K562 (cell line): ENCODE measurements at regions not wholly inside any gene's neighbourhood (a gene's known extent, or its start where the extent isn't known, plus 50 kb on each side); places are given as distances from the start of the nearest gene placed in this dataset.
A peak's percentile ranks its signal among the peaks of the same experiment; 100 is the strongest.

ENCODE experiments used
- ATAC-seq: fragments of 200-7000 bp; cut with Tn5 transposase; 3 replicates; pipeline ENCODE4 v1.9.1; 2020; ENCODE audit warnings: moderate library complexity
- BruUV-seq: library from RNA; stranded (reverse); fragments of 400-500 nt; replicated peaks from 2 replicates; lab custom pipeline; 2021; lab: Mats Ljungman, UMichigan
- CTCF ChIA-PET: fragments of 300-600 bp; formaldehyde crosslinking; extraction: SDS; loops from one replicate; lab custom pipeline; 2021; ENCODE audit warnings: low intra/inter-chr PET ratio; lab: Yijun Ruan, JAX
- POLR2A ChIA-PET: fragments of 300-600, 350-650 bp; sonication (Branson Sonifier 250); formaldehyde crosslinking; extraction: SDS; loops from one replicate; lab custom pipeline; 2021; ENCODE audit warnings: antibody characterized with exemption, inconsistent platforms; lab: Yijun Ruan, JAX
- DNase-seq, 4 experiments: peaks; one replicate each; pipeline versions ENCODE4 v3.0.0 to v3.0.0-alpha.2; 2011 to 2018; ENCODE audit warnings: low spot score in 3 of 4, mixed read lengths in 3 of 4; ENCODE audit errors: extremely low read depth in 1 of 4
- FAIRE-seq: peaks from 2 replicates; lab custom pipeline; 2011; peaks lifted over from hg19 to GRCh38; lab: Jason Lieb, UNC
- H2AFZ ChIP-seq: 2 replicates; pipeline ENCODE4 v1.6.0; 2011; ENCODE audit warnings: low read depth, low read length, control low read depth, inconsistent platforms
- H3K27ac ChIP-seq: fragments of 200-600 bp; 3 replicates; pipeline ENCODE4 v1.8.0; 2011; ENCODE audit warnings: low read depth, mild to moderate bottlenecking, control low read depth, inconsistent platforms, low read length, moderate library complexity, mixed read lengths; ENCODE audit errors: extremely low read depth
- H3K27me3 ChIP-seq, 2 experiments: fragments of 300-600 bp in 1 of 2; 2 replicates in 1 of 2; 3 replicates in 1 of 2; pipeline versions ENCODE4 v1.6.0 to v1.8.0; 2011; ENCODE audit warnings: inconsistent platforms in 2 of 2, low read length in 2 of 2, mild to moderate bottlenecking in 1 of 2, mixed read lengths in 1 of 2, moderate library complexity in 1 of 2; ENCODE audit not compliant: control insufficient read depth in 2 of 2, insufficient read depth in 2 of 2
- H3K36me3 ChIP-seq: fragments of 300-600 bp; 3 replicates; pipeline ENCODE4 v1.8.0; 2011; ENCODE audit warnings: mild to moderate bottlenecking, low read length, inconsistent platforms; ENCODE audit not compliant: control insufficient read depth, insufficient read depth
- H3K4me1 ChIP-seq, 2 experiments: fragments of 200-600 bp in 1 of 2; replicated peaks in 1 of 2; 2 replicates in 1 of 2; 3 replicates in 1 of 2; pipeline versions ENCODE4 v1.5.1 to v1.8.0; 2011; ENCODE audit warnings: inconsistent platforms in 2 of 2, low read length in 2 of 2, mild to moderate bottlenecking in 1 of 2, mixed read lengths in 1 of 2, moderate library complexity in 1 of 2; ENCODE audit not compliant: control insufficient read depth in 2 of 2, insufficient read depth in 2 of 2
- H3K4me2 ChIP-seq: 2 replicates; pipeline ENCODE4 v1.6.1; 2011; ENCODE audit warnings: low read length, control low read depth, inconsistent platforms, mixed read lengths; ENCODE audit not compliant: insufficient read depth
- H3K4me3 ChIP-seq: fragments of 200-600 bp; sonication (generic), shearing (Covaris generic); 2 replicates; pipeline ENCODE4 v1.5.1; 2016; ENCODE audit warnings: control low read depth, inconsistent platforms
- H3K79me2 ChIP-seq: fragments of 200-600 bp; 3 replicates; pipeline ENCODE4 v1.8.0; 2011; ENCODE audit warnings: low read length, inconsistent platforms; ENCODE audit not compliant: control insufficient read depth, insufficient read depth
- H3K9ac ChIP-seq, 2 experiments: 2 replicates each; pipeline versions ENCODE4 v1.6.0 to v1.6.1; 2011; ENCODE audit warnings: low read depth in 2 of 2, low read length in 2 of 2, control low read depth in 1 of 2, inconsistent platforms in 1 of 2, mild to moderate bottlenecking in 1 of 2, mixed read lengths in 1 of 2; ENCODE audit not compliant: insufficient read depth in 1 of 2
- H3K9me1 ChIP-seq: one replicate; pipeline ENCODE4 v1.6.0; 2011; ENCODE audit warnings: inconsistent platforms, mild to moderate bottlenecking, low read length, moderate library complexity; ENCODE audit not compliant: control insufficient read depth, insufficient read depth
- H3K9me3 ChIP-seq: replicated peaks from 2 replicates; pipeline ENCODE4 v1.5.1; 2011; ENCODE audit warnings: low read depth, low read length, inconsistent platforms; ENCODE audit not compliant: control insufficient read depth, insufficient read depth
- H4K20me1 ChIP-seq: replicated peaks from 2 replicates; pipeline ENCODE4 v1.6.1; 2011; ENCODE audit warnings: low read length, inconsistent platforms, mixed read lengths; ENCODE audit not compliant: control insufficient read depth, insufficient read depth
- ATF7 ChIP-seq: fragments of 450-650 bp; IDR thresholded peaks from 2 replicates; pipeline ENCODE4 v1.7.1; 2014; ENCODE audit warnings: mild to moderate bottlenecking, moderate library complexity
- CSDE1 ChIP-seq, 2 experiments: fragments of 450-650 bp; IDR thresholded peaks; 2 replicates each; pipeline ENCODE4 v1.6.1; 2016; ENCODE audit warnings: mild to moderate bottlenecking in 1 of 2
- DACH1 ChIP-seq: fragments of 450-650 bp; IDR thresholded peaks from 2 replicates; pipeline ENCODE4 v1.6.1; 2018; ENCODE audit not compliant: partially characterized antibody
- EHMT2 ChIP-seq: fragments of 450-650 bp; IDR thresholded peaks from 2 replicates; pipeline ENCODE4 v1.6.1; 2018; ENCODE audit warnings: antibody characterized with exemption
- ELF2 ChIP-seq: fragments of 250-450 bp; sonication (Bioruptor Pico); IDR thresholded peaks from 2 replicates; pipeline ENCODE4 v1.5.0; 2021; ENCODE audit warnings: mild to moderate bottlenecking
- HDAC6 ChIP-seq: IDR thresholded peaks from 2 replicates; pipeline ENCODE4 v1.6.1; 2012; ENCODE audit warnings: low read depth, mild to moderate bottlenecking, control low read depth, inconsistent platforms, low read length, moderate library complexity
- MED1 ChIP-seq: sonication (generic); formaldehyde crosslinking; IDR thresholded peaks from 2 replicates; pipeline ENCODE4 v1.8.1; 2023; ENCODE audit warnings: missing genetic modification reagents, borderline replicate concordance
- PHF20 ChIP-seq: fragments of 450-650 bp; IDR thresholded peaks from 2 replicates; pipeline ENCODE4 v1.6.1; 2018; ENCODE audit not compliant: partially characterized antibody
- ZKSCAN1 ChIP-seq: fragments of 150-350 bp; IDR thresholded peaks from 2 replicates; pipeline ENCODE4 v1.6.1; 2016; ENCODE audit warnings: low read depth, low read length
- ZNF347 ChIP-seq: fragments of 450-650 bp; formaldehyde crosslinking; IDR thresholded peaks from 2 replicates; pipeline ENCODE4 v1.4.0; 2020; ENCODE audit warnings: low read depth, mild to moderate bottlenecking, moderate library complexity
- ZNF717 ChIP-seq: fragments of 250-450 bp; sonication (Bioruptor Pico); IDR thresholded peaks from 2 replicates; pipeline ENCODE4 v1.5.0; 2021
- WGBS: fragments of 100-300 bp; shearing (Covaris generic); methylation state at CpG from one replicate; pipeline ENCODE4 v1.1.6; 2016; ENCODE audit warnings: low coverage, mixed read lengths; ENCODE audit not compliant: insufficient coverage; ENCODE audit errors: missing lambda C conversion rate; 5-methylcytosine and 5-hydroxymethylcytosine counted together
- in situ Hi-C: fragments of 300-500 bp; cut with MboI; formaldehyde crosslinking; loops from 4 replicates; pipeline ENCODE4 v1.15.0; 2018; ENCODE audit warnings: inconsistent platforms, mixed read lengths
- intact Hi-C: fragments of 100-400 bp; cut with micrococcal nuclease; formaldehyde crosslinking; loops from 2 replicates; pipeline ENCODE4 v1.14.2; 2022
- TF ChIP-seq, protein P1 (sequence below): fragments of 200-800 bp; sonication (Bioruptor generic); IDR thresholded peaks from 2 replicates; pipeline ENCODE4 v1.6.1; 2017; ENCODE audit warnings: missing genetic modification characterization, missing compliant biosample characterization
- TF ChIP-seq, protein P2 (sequence below), 2 experiments: fragments of 450-650 bp; formaldehyde crosslinking in 1 of 2; IDR thresholded peaks; 2 replicates each; pipeline versions ENCODE4 v1.4.0 to v1.6.1; 2014 to 2020; ENCODE audit warnings: mild to moderate bottlenecking in 2 of 2, borderline replicate concordance in 1 of 2, low read depth in 1 of 2

DNA sequence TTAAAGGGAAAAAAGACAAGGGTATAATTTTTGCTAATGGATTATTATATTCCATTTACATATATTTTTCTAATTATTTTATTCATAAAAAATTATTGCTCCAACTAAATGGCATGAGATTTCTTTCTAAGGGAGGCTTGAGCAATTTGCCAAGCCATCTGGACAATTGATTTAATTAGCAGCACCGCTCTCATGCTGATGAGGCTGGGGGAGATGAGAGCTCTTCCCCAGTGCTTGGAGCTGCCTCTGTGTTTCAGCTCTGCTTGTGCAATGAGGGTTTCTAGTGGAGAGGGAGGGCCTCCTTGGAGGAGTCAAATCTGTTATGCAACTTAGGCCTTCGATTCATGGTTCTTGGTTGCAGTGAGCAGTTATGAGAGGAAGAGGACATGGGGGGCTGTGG is 574.3 kb downstream of the TCERG1L start (continued):
- no peak for TF ChIP-seq ZKSCAN1
- no peak for TF ChIP-seq MED1
- no peak for TF ChIP-seq DACH1
- TF ChIP-seq ELF2 (CRISPR knock-in tag), result no peak

DNA sequence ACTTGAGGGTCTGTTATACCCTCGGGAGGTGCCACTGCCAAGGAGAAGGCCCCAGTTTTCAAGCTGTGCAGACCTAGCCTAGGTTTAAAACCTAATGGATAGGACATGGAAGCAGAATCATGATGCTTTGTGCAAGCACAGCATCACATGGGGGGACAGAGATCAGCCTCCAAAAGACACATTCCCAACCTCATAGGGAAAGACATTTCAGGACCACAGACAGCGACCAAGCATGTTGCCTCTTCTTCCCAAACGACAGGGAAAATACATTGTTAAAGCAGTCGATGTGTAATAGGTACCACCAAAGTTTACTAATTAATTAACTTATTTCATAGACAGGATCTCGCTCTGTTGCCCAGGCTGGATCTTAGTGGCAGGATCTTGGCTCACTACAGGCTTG is 573.9 kb downstream of the TCERG1L start:
- ATAC-seq, result no peak
- Histone ChIP-seq H3K79me2 (no peaks in the 10 kb centered on the region), H3K27ac (no peak overlapping the region), H3K27me3 (no peaks in the 10 kb centered on the region; a peak in 1 of 5 replicates), H4K20me1 (no peaks in the 10 kb centered on the region), H3K9me3 (no peaks in the 10 kb centered on the region), H3K9me1 (no peaks in the 10 kb centered on the region), H3K4me3 (no peak overlapping the region), H2AFZ (no peak overlapping the region), H3K36me3 (no peaks in the 10 kb centered on the region), H3K9ac (no peak overlapping the region), H3K4me1 (no peaks in the 10 kb centered on the region), H3K4me2 (no peak overlapping the region)
- intact Hi-C loops (no loop called here), in situ Hi-C loops (no loop called here)
- CTCF ChIA-PET, result no interaction called here
- BruUV-seq, result no TSS peak
- FAIRE-seq, result no peak
- 3% methylated on average over 5 of the region's 5 CpGs for WGBS
- DNase-seq, result peak in 2 of 4 experiments; percentile 10 to 18
- POLR2A ChIA-PET, result no interaction called here
- TF ChIP-seq ATF7 (no peak), PHF20 (no peak), ZNF717 (CRISPR knock-in tag) (no peak), ZNF347 (CRISPR knock-in tag) (no peak), HDAC6 (no peak), EHMT2 (peak; percentile 92), CSDE1 (IDR thresholded peaks at IDR 0.05) (no peak)
- TF ChIP-seq, protein P1, sequence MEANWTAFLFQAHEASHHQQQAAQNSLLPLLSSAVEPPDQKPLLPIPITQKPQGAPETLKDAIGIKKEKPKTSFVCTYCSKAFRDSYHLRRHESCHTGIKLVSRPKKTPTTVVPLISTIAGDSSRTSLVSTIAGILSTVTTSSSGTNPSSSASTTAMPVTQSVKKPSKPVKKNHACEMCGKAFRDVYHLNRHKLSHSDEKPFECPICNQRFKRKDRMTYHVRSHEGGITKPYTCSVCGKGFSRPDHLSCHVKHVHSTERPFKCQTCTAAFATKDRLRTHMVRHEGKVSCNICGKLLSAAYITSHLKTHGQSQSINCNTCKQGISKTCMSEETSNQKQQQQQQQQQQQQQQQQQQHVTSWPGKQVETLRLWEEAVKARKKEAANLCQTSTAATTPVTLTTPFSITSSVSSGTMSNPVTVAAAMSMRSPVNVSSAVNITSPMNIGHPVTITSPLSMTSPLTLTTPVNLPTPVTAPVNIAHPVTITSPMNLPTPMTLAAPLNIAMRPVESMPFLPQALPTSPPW, result no peak
- TF ChIP-seq, protein P2, sequence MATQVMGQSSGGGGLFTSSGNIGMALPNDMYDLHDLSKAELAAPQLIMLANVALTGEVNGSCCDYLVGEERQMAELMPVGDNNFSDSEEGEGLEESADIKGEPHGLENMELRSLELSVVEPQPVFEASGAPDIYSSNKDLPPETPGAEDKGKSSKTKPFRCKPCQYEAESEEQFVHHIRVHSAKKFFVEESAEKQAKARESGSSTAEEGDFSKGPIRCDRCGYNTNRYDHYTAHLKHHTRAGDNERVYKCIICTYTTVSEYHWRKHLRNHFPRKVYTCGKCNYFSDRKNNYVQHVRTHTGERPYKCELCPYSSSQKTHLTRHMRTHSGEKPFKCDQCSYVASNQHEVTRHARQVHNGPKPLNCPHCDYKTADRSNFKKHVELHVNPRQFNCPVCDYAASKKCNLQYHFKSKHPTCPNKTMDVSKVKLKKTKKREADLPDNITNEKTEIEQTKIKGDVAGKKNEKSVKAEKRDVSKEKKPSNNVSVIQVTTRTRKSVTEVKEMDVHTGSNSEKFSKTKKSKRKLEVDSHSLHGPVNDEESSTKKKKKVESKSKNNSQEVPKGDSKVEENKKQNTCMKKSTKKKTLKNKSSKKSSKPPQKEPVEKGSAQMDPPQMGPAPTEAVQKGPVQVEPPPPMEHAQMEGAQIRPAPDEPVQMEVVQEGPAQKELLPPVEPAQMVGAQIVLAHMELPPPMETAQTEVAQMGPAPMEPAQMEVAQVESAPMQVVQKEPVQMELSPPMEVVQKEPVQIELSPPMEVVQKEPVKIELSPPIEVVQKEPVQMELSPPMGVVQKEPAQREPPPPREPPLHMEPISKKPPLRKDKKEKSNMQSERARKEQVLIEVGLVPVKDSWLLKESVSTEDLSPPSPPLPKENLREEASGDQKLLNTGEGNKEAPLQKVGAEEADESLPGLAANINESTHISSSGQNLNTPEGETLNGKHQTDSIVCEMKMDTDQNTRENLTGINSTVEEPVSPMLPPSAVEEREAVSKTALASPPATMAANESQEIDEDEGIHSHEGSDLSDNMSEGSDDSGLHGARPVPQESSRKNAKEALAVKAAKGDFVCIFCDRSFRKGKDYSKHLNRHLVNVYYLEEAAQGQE (IDR thresholded peaks at IDR 0.05; ENCODE audit: borderline replicate concordance), result peak; percentile 94
- TF ChIP-seq, protein P2 (CRISPR knock-in tag; IDR thresholded peaks at IDR 0.05; ENCODE audit: low read depth), result 0 out of 2 replicates have a peak, but pooled peaks have one; percentile 62
